ENCODE measurements at regions not wholly inside any gene's neighbourhood (a gene's known extent, or its start where the extent isn't known, plus 50 kb on each side); places are given as distances from the start of the nearest gene placed in this dataset.

GRCh38 chr11:82559609-82560008 is 174.1 kb downstream of the FAM181B start:
- no peak overlapping the region for H3K56ac ChIP-seq (replicated peaks; ENCODE audit: insufficient read length, low read depth, low read length)
- no peak overlapping the region for H3K23ac ChIP-seq (ENCODE audit: insufficient read length)
- H2BK5ac ChIP-seq (ENCODE audit: low read depth, low read length) = no peak overlapping the region
- H2BK20ac ChIP-seq (ENCODE audit: low read length) = no peak overlapping the region
- H3K79me1 ChIP-seq (ENCODE audit: low read depth, low read length) = no peaks in the 10 kb centered on the region
- H3K18ac ChIP-seq (ENCODE audit: extremely low read depth, low read length) = no peak overlapping the region
- no peak overlapping the region for H2BK15ac ChIP-seq (ENCODE audit: low read length)
- H3K4me3 ChIP-seq (ENCODE audit: extremely low read depth in 1 of 4, insufficient read depth in 2 of 4, low read depth in 3 of 4, low read length in 4 of 4) = no peak overlapping the region
- POLR2A ChIA-PET (ENCODE audit: partially characterized antibody) = no interaction called here
- H3K14ac ChIP-seq (ENCODE audit: insufficient read length) = no peak overlapping the region
- no peak overlapping the region for H3K27ac ChIP-seq (ENCODE audit: low read depth, low read length)
- no peaks in the 10 kb centered on the region for H3K79me2 ChIP-seq (ENCODE audit: control insufficient read depth in 1 of 2, insufficient read depth in 2 of 2, low read length in 2 of 2)
- CTCF ChIA-PET (ENCODE audit: partially characterized antibody) = interaction anchor here (1.6 kb wide), 1 partner anchor 64 kb away, joined by 4 read pairs; no protein-coding TSS in a partner anchor
- no peak overlapping the region for H4K5ac ChIP-seq (ENCODE audit: insufficient read length, low read depth, low read length)
- DNase-seq (ENCODE audit: low read depth in 1 of 2, low spot score in 2 of 2) = no peak
- no peak overlapping the region for H2AK5ac ChIP-seq (ENCODE audit: low read depth, low read length)
- no peaks in the 10 kb centered on the region for H4K20me1 ChIP-seq (replicated peaks in 1 of 2; ENCODE audit: control insufficient read depth in 1 of 2, insufficient read depth in 2 of 2, low read length in 2 of 2)
- no peaks in the 10 kb centered on the region for H3K27me3 ChIP-seq (replicated peaks in 1 of 4; ENCODE audit: control insufficient read depth in 3 of 4, extremely low read depth in 1 of 4, insufficient read depth in 3 of 4, low read length in 3 of 4)
- H3K36me3 ChIP-seq (ENCODE audit: control insufficient read depth in 2 of 4, insufficient read depth in 4 of 4, low read length in 3 of 4) = no peaks in the 10 kb centered on the region
- H3K4ac ChIP-seq (replicated peaks; ENCODE audit: insufficient read length, low read depth, low read length) = no peak overlapping the region
- H4K8ac ChIP-seq (ENCODE audit: extremely low read depth, insufficient read depth, low read length) = no peak overlapping the region
- no peak for FAIRE-seq
- no peak overlapping the region for H3K9ac ChIP-seq (replicated peaks in 1 of 4; ENCODE audit: extremely low read depth in 1 of 4, low read depth in 3 of 4, low read length in 3 of 4)
- no peaks in the 10 kb centered on the region for H3K4me1 ChIP-seq (replicated peaks in 1 of 4; ENCODE audit: control insufficient read depth in 3 of 4, insufficient read depth in 4 of 4, low read length in 3 of 4)
- H3K23me2 ChIP-seq (ENCODE audit: low read depth, low read length) = peaks cover 2% of the 10 kb centered on the region; the same call in 1 of the 2 replicates
- H2BK120ac ChIP-seq (replicated peaks; ENCODE audit: low read depth, low read length) = no peak overlapping the region
- no peak overlapping the region for H2BK12ac ChIP-seq (ENCODE audit: low read depth, low read length)
- WGBS, 2 experiments (ENCODE audit: extremely low coverage in 1 of 2, insufficient coverage in 1 of 2, insufficient read length in 1 of 2, insufficient replicate concordance in 2 of 2, low coverage in 1 of 2, low lambda C conversion rate in 2 of 2, missing lambda C conversion rate in 1 of 2) = 85% methylated on average over 2 of the region's 2 CpGs; no CpG with 5 or more reads in 1 of the 2 experiments
- H2AFZ ChIP-seq (ENCODE audit: low read length) = no peak overlapping the region
- no peak overlapping the region for H3K4me2 ChIP-seq (ENCODE audit: insufficient read depth in 1 of 2, low read depth in 2 of 2, low read length in 2 of 2)
- no peaks in the 10 kb centered on the region for H3K9me3 ChIP-seq (ENCODE audit: insufficient read depth in 2 of 2, low read depth in 1 of 2, low read length in 1 of 2)
- no peak for TF ChIP-seq NRF1 (IDR thresholded peaks at IDR 0.05; ENCODE audit: low read depth, low read length)
- no peak for TF ChIP-seq ATF3 (IDR thresholded peaks at IDR 0.05; ENCODE audit: insufficient read depth, low read depth, low read length)
- TF ChIP-seq GABPA (IDR thresholded peaks at IDR 0.05; ENCODE audit: borderline replicate concordance, insufficient read depth, low read length) = no peak
- TF ChIP-seq SP4 (IDR thresholded peaks at IDR 0.05; ENCODE audit: low read length) = no peak
- TF ChIP-seq SRF (IDR thresholded peaks at IDR 0.05; ENCODE audit: low read depth, low read length) = no peak
- TF ChIP-seq BRCA1 (IDR thresholded peaks at IDR 0.05; ENCODE audit: low read depth, low read length) = no peak
- TF ChIP-seq RFX5 (IDR thresholded peaks at IDR 0.05; ENCODE audit: borderline replicate concordance, low read depth, low read length) = no peak
- TF ChIP-seq CTBP2 (IDR thresholded peaks at IDR 0.05; ENCODE audit: borderline replicate concordance, insufficient read depth, insufficient read length, low read length) = no peak
- no peak for TF ChIP-seq CBX5 (IDR thresholded peaks at IDR 0.05; ENCODE audit: low read depth, low read length)
- no peak overlapping the region for H4K91ac ChIP-seq (replicated peaks; ENCODE audit: insufficient read length, low read length)

Measured in H1 (cell line).